ENCODE measurements at regions not wholly inside any gene's neighbourhood (a gene's known extent, or its start where the extent isn't known, plus 50 kb on each side); places are given as distances from the start of the nearest gene placed in this dataset.
A peak's percentile ranks its signal among the peaks of the same experiment; 100 is the strongest.
"Not testable (repeated sequence)": the region's sequence is repeated elsewhere in the genome, so short reads cannot be mapped to it uniquely, and the experiment has no call there.

DNA sequence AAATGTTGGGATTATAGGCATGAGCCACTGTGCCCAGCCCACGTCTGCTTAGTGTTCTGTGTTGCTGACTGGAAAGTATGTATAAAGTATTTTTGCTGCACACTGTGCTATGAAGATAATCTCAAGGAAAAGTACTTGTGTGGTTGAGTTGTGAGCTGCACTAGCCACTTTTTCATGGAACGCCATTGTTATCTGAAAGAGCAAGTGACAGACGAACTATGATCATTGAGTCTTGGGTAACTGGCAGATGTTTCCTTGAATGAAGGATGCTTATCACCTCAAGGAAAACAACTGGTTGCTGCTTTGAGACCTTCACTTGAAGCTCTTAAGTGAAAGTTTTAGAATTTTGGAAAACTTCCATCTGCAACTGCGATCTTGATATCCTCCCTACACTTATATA is 82.2 kb upstream of the KCTD1 start:
- no peak overlapping the region for H3K4me3 Mint-ChIP-seq
- 91 to 92% methylated on average over 3 of the region's 4 CpGs for WGBS, 2 experiments (ENCODE audit: insufficient coverage in 1 of 2, insufficient read length in 1 of 2)
- Histone ChIP-seq H3K4me1 (ENCODE audit: control insufficient read depth, insufficient read depth, low read length) (no peaks in the 10 kb centered on the region), H3K36me3 (ENCODE audit: control insufficient read depth, insufficient read depth, low read length) (no peaks in the 10 kb centered on the region), H3K9ac (ENCODE audit: extremely low read depth, low read length, poor library complexity, severe bottlenecking) (no peak overlapping the region), H3K27ac (ENCODE audit: low read depth, low read length) (no peak overlapping the region), H3K4me3 (ENCODE audit: low read length) (no peak overlapping the region), H3K9me3 (ENCODE audit: control insufficient read depth, low read length) (peaks cover 5% of the 10 kb centered on the region), H3K27me3 (ENCODE audit: control insufficient read depth, insufficient read depth, low read length, poor library complexity, severe bottlenecking) (no peaks in the 10 kb centered on the region)
- no peak for TF ChIP-seq CTCF (conservative IDR thresholded peaks at IDR 0.05)
- H3K9me3 Mint-ChIP-seq, result peaks cover 15% of the 10 kb centered on the region
- H3K27ac Mint-ChIP-seq, result no peak overlapping the region
- H3K4me1 Mint-ChIP-seq, result no peaks in the 10 kb centered on the region
- peaks cover 2% of the 10 kb centered on the region for H3K36me3 Mint-ChIP-seq (ENCODE audit: low read depth)
- peaks cover 32% of the 10 kb centered on the region for H3K27me3 Mint-ChIP-seq (ENCODE audit: insufficient read depth)
- no peak for DNase-seq

DNA sequence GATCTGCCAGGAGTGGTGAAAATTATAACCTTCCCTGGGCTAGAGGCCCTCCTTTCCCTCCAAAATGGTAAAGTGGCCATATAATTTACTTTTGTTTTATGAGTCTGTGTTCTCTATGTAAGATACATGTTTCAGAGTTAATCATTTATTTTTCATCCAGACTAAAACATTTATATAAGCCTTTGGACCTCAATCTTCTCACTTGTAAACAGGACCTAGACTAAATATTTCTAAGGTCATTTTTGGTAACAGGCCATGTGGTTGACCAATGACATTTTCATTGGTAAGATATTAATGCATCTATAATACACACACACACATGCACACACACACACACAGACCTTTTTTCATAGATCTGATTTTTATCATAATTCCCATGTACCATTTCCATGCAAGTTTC is 79.7 kb upstream of the KCTD1 start:
- H3K36me3 ChIP-seq (ENCODE audit: control insufficient read depth, insufficient read depth, low read length), result no peaks in the 10 kb centered on the region

DNA sequence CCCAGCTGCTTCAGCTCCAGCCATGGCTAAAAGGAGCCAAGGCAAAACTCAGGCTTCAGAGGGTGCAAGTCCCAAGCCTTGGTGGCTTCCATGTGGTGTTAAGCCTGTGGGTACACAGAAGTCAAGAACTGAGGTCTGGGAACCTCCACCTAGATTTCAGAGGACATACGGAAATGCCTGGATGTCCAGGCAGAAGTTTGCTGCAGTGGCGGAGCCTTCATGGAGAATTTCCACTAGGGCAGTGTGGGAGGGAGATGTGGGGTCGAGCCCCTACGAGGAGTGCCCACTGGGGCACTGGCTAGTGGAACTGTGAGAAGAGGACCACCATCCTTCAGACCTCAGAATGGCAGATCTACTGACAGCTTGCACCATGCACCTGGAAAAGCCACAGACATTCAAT is 76.1 kb upstream of the KCTD1 start:
- H3K27ac Mint-ChIP-seq, result no peak overlapping the region
- no peak for TF ChIP-seq CTCF (conservative IDR thresholded peaks at IDR 0.05)
- no peak for DNase-seq
- H3K27me3 Mint-ChIP-seq (ENCODE audit: insufficient read depth), result peaks cover 43% of the 10 kb centered on the region
- Histone ChIP-seq H3K4me3 (ENCODE audit: low read length) (peak overlapping the region; percentile 40), H3K27ac (ENCODE audit: low read depth, low read length) (no peak overlapping the region), H3K27me3 (ENCODE audit: control insufficient read depth, insufficient read depth, low read length, poor library complexity, severe bottlenecking) (peaks cover 11% of the 10 kb centered on the region), H3K36me3 (ENCODE audit: control insufficient read depth, insufficient read depth, low read length) (no peaks in the 10 kb centered on the region), H3K4me1 (ENCODE audit: control insufficient read depth, insufficient read depth, low read length) (no peaks in the 10 kb centered on the region), H3K9ac (ENCODE audit: extremely low read depth, low read length, poor library complexity, severe bottlenecking) (no peak overlapping the region), H3K9me3 (ENCODE audit: control insufficient read depth, low read length) (peaks cover 38% of the 10 kb centered on the region)
- peaks cover 2% of the 10 kb centered on the region for H3K4me1 Mint-ChIP-seq
- H3K36me3 Mint-ChIP-seq (ENCODE audit: low read depth), result peaks cover 14% of the 10 kb centered on the region
- WGBS, 2 experiments (ENCODE audit: insufficient coverage in 1 of 2, insufficient read length in 1 of 2), result 91 to 100% methylated on average over 2 to 4 of the region's 4 CpGs
- H3K4me3 Mint-ChIP-seq, result no peak overlapping the region
- H3K9me3 Mint-ChIP-seq, result peaks cover 49% of the 10 kb centered on the region

More for the DNA sequence above, 79.7 kb upstream of the KCTD1 start:
- H3K9ac ChIP-seq (ENCODE audit: extremely low read depth, low read length, poor library complexity, severe bottlenecking), result no peak overlapping the region
- no peak overlapping the region for H3K27ac ChIP-seq (ENCODE audit: low read depth, low read length)
- TF ChIP-seq CTCF (conservative IDR thresholded peaks at IDR 0.05), result no peak
- peaks cover 31% of the 10 kb centered on the region for H3K9me3 ChIP-seq (ENCODE audit: control insufficient read depth, low read length)
- DNase-seq, result no peak
- Mint-ChIP-seq H3K36me3 (ENCODE audit: low read depth) (peaks cover 14% of the 10 kb centered on the region), H3K27ac (no peak overlapping the region), H3K9me3 (peaks cover 41% of the 10 kb centered on the region), H3K4me3 (no peak overlapping the region), H3K27me3 (ENCODE audit: insufficient read depth) (peaks cover 31% of the 10 kb centered on the region), H3K4me1 (no peaks in the 10 kb centered on the region)
- H3K4me3 ChIP-seq (ENCODE audit: low read length), result no peak overlapping the region
- H3K4me1 ChIP-seq (ENCODE audit: control insufficient read depth, insufficient read depth, low read length), result no peaks in the 10 kb centered on the region
- no peaks in the 10 kb centered on the region for H3K27me3 ChIP-seq (ENCODE audit: control insufficient read depth, insufficient read depth, low read length, poor library complexity, severe bottlenecking)

DNA sequence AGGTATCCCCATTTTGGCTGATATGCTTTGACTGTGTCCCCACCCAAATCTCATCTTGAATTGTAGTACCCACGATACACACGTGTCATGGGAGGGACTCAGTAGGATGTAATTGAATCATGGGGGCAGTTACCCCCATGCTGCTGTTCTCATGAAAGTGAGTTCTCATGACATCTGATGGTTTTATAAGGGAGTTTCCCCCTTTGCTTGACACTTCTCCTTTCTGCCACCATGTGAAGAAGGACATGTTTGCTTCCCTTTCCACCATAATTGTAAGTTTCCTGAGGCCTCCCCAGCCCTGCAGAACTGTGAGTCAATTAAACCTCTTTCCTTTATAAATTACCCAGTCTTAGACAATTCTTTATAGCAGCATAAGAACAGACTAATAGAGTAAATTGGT is 75.0 kb upstream of the KCTD1 start:
- not testable (repeated sequence) for H3K27ac ChIP-seq (ENCODE audit: low read depth, low read length); DNase-seq; H3K9ac ChIP-seq (ENCODE audit: extremely low read depth, low read length, poor library complexity, severe bottlenecking); H3K27ac Mint-ChIP-seq; H3K36me3 ChIP-seq (ENCODE audit: control insufficient read depth, insufficient read depth, low read length); H3K4me1 Mint-ChIP-seq; H3K4me3 Mint-ChIP-seq; H3K4me1 ChIP-seq (ENCODE audit: control insufficient read depth, insufficient read depth, low read length); H3K4me3 ChIP-seq (ENCODE audit: low read length)
- Mint-ChIP-seq H3K9me3 (peaks cover 49% of the 10 kb centered on the region), H3K27me3 (ENCODE audit: insufficient read depth) (peaks cover 39% of the 10 kb centered on the region), H3K36me3 (ENCODE audit: low read depth) (peaks cover 14% of the 10 kb centered on the region)
- Histone ChIP-seq H3K27me3 (ENCODE audit: control insufficient read depth, insufficient read depth, low read length, poor library complexity, severe bottlenecking) (peaks cover 11% of the 10 kb centered on the region), H3K9me3 (ENCODE audit: control insufficient read depth, low read length) (peaks cover 38% of the 10 kb centered on the region)
- 91 to 95% methylated on average over 2 of the region's 2 CpGs for WGBS, 2 experiments (ENCODE audit: insufficient coverage in 1 of 2, insufficient read length in 1 of 2)
